ENCODE measurements at regions not wholly inside any gene's neighbourhood (a gene's known extent, or its start where the extent isn't known, plus 50 kb on each side); places are given as distances from the start of the nearest gene placed in this dataset.

- no peaks in the 10 kb centered on the region for H3K36me3 Mint-ChIP-seq (ENCODE audit: low read depth)
- DNase-seq (ENCODE audit: low spot score), result no peak
- no peak for TF ChIP-seq CTCF (IDR thresholded peaks at IDR 0.05)
- no peaks in the 10 kb centered on the region for H3K27me3 Mint-ChIP-seq (ENCODE audit: low read depth)
- H3K9me3 Mint-ChIP-seq (ENCODE audit: low read depth), result no peaks in the 10 kb centered on the region
- H3K4me1 Mint-ChIP-seq (ENCODE audit: low read depth), result peaks cover 3% of the 10 kb centered on the region
- no peak overlapping the region for H3K4me3 Mint-ChIP-seq (ENCODE audit: unreplicated experiment)
- H3K27ac Mint-ChIP-seq (ENCODE audit: unreplicated experiment), result no peak overlapping the region
Measured at GRCh38 chr2:204313256-204313655, 232.0 kb upstream of the PARD3B start.

- Mint-ChIP-seq H3K27me3 (ENCODE audit: low read depth) (no peaks in the 10 kb centered on the region), H3K27ac (ENCODE audit: unreplicated experiment) (no peak overlapping the region), H3K4me1 (ENCODE audit: low read depth) (peaks cover 3% of the 10 kb centered on the region), H3K9me3 (ENCODE audit: low read depth) (no peaks in the 10 kb centered on the region), H3K36me3 (ENCODE audit: low read depth) (no peaks in the 10 kb centered on the region), H3K4me3 (ENCODE audit: unreplicated experiment) (peak overlapping the region; percentile 7)
- no peak for DNase-seq (ENCODE audit: low spot score)
- TF ChIP-seq CTCF (IDR thresholded peaks at IDR 0.05), result no peak
Measured at GRCh38 chr2:204315236-204315662, 230.0 kb upstream of the PARD3B start.

- no peaks in the 10 kb centered on the region for H3K36me3 Mint-ChIP-seq (ENCODE audit: low read depth)
- no peak overlapping the region for H3K27ac Mint-ChIP-seq (ENCODE audit: unreplicated experiment)
- no peaks in the 10 kb centered on the region for H3K27me3 Mint-ChIP-seq (ENCODE audit: low read depth)
- DNase-seq (ENCODE audit: low spot score), result no peak
- H3K9me3 Mint-ChIP-seq (ENCODE audit: low read depth), result no peaks in the 10 kb centered on the region
- TF ChIP-seq CTCF (IDR thresholded peaks at IDR 0.05), result no peak
- H3K4me3 Mint-ChIP-seq (ENCODE audit: unreplicated experiment), result no peak overlapping the region
- peaks cover 12% of the 10 kb centered on the region for H3K4me1 Mint-ChIP-seq (ENCODE audit: low read depth)
Measured at GRCh38 chr2:204317640-204318039, 227.6 kb upstream of the PARD3B start.

GRCh38 chr2:204321027-204321800 lies 224.1 kb upstream of the PARD3B start:
- DNase-seq (ENCODE audit: low spot score), result no peak
- H3K4me3 Mint-ChIP-seq (ENCODE audit: unreplicated experiment), result no peak overlapping the region
- no peak for TF ChIP-seq CTCF (IDR thresholded peaks at IDR 0.05)
- H3K9me3 Mint-ChIP-seq (ENCODE audit: low read depth), result no peaks in the 10 kb centered on the region
- H3K27me3 Mint-ChIP-seq (ENCODE audit: low read depth), result no peaks in the 10 kb centered on the region
- no peaks in the 10 kb centered on the region for H3K36me3 Mint-ChIP-seq (ENCODE audit: low read depth)
- no peak overlapping the region for H3K27ac Mint-ChIP-seq (ENCODE audit: unreplicated experiment)
- peaks cover 15% of the 10 kb centered on the region for H3K4me1 Mint-ChIP-seq (ENCODE audit: low read depth)

- H3K36me3 Mint-ChIP-seq (ENCODE audit: low read depth), result no peaks in the 10 kb centered on the region
- DNase-seq (ENCODE audit: low spot score), result no peak
- H3K27me3 Mint-ChIP-seq (ENCODE audit: low read depth), result no peaks in the 10 kb centered on the region
- H3K27ac Mint-ChIP-seq (ENCODE audit: unreplicated experiment), result peak overlapping the region; percentile 49
- no peak overlapping the region for H3K4me3 Mint-ChIP-seq (ENCODE audit: unreplicated experiment)
- H3K4me1 Mint-ChIP-seq (ENCODE audit: low read depth), result peaks cover 15% of the 10 kb centered on the region
- H3K9me3 Mint-ChIP-seq (ENCODE audit: low read depth), result no peaks in the 10 kb centered on the region
- no peak for TF ChIP-seq CTCF (IDR thresholded peaks at IDR 0.05)
Measured at GRCh38 chr2:204321910-204322751, 223.1 kb upstream of the PARD3B start.

All from chondrocyte (in vitro differentiated cells).